H1 (cell line): ENCODE measurements at regions not wholly inside any gene's neighbourhood (a gene's known extent, or its start where the extent isn't known, plus 50 kb on each side); places are given as distances from the start of the nearest gene placed in this dataset.

ENCODE experiments used
- CTCF ChIA-PET: fragments of 300-600 bp; sonication (Branson Sonifier 250); formaldehyde crosslinking; loops from one replicate; lab custom pipeline; 2021; ENCODE audit not compliant: partially characterized antibody; lab: Charles Lee
- POLR2A ChIA-PET: fragments of 300-600 bp; sonication (Branson Sonifier 250); formaldehyde crosslinking; loops from one replicate; lab custom pipeline; 2021; ENCODE audit warnings: inconsistent platforms; ENCODE audit not compliant: partially characterized antibody; lab: Charles Lee
- DNase-seq, 2 experiments: peaks; one replicate each; pipeline versions ENCODE4 v3.0.0 to v3.0.0-alpha.2; 2010 to 2022; ENCODE audit warnings: low spot score in 2 of 2, low read depth in 1 of 2, mixed read lengths in 1 of 2
- FAIRE-seq: peaks from 2 replicates; lab custom pipeline; 2011; peaks lifted over from hg19 to GRCh38; lab: Jason Lieb, UNC
- H2AFZ ChIP-seq: 2 replicates; pipeline ENCODE4 v1.8.1; 2012; ENCODE audit warnings: low read length, inconsistent platforms
- H2AK5ac ChIP-seq: 2 replicates; pipeline ENCODE4 v1.6.1; 2013; ENCODE audit warnings: low read depth, low read length
- H2BK120ac ChIP-seq: replicated peaks from 2 replicates; pipeline ENCODE3; 2013; ENCODE audit warnings: low read depth, low read length, inconsistent platforms
- H2BK12ac ChIP-seq: 2 replicates; pipeline ENCODE4 v1.6.1; 2013; ENCODE audit warnings: low read depth, low read length
- H2BK15ac ChIP-seq: 2 replicates; pipeline ENCODE4 v1.6.1; 2013; ENCODE audit warnings: low read length
- H2BK20ac ChIP-seq: 2 replicates; pipeline ENCODE4 v1.6.1; 2013; ENCODE audit warnings: low read length
- H2BK5ac ChIP-seq: 2 replicates; pipeline ENCODE4 v1.6.1; 2013; ENCODE audit warnings: low read depth, low read length
- H3K14ac ChIP-seq: 2 replicates; pipeline ENCODE4 v1.6.1; 2013; ENCODE audit warnings: inconsistent platforms; ENCODE audit not compliant: insufficient read length
- H3K18ac ChIP-seq: 2 replicates; pipeline ENCODE4 v1.6.1; 2013; ENCODE audit warnings: low read length; ENCODE audit errors: extremely low read depth
- H3K23ac ChIP-seq: 2 replicates; pipeline ENCODE4 v1.6.1; 2013; ENCODE audit warnings: inconsistent platforms; ENCODE audit not compliant: insufficient read length
- H3K23me2 ChIP-seq: 2 replicates; pipeline ENCODE4 v1.6.1; 2013; ENCODE audit warnings: low read depth, low read length
- H3K27ac ChIP-seq: 2 replicates; pipeline ENCODE4 v1.6.1; 2011; ENCODE audit warnings: low read depth, low read length, inconsistent platforms
- H3K27me3 ChIP-seq, 4 experiments: replicated peaks in 1 of 4; 1 replicate in 1 of 4; 2 replicates in 3 of 4; pipeline versions ENCODE4 v1.6.1 to v1.8.1; 2011 to 2013; ENCODE audit warnings: low read length in 3 of 4, mild to moderate bottlenecking in 3 of 4, inconsistent platforms in 2 of 4, mixed read lengths in 2 of 4, moderate library complexity in 1 of 4; ENCODE audit not compliant: control insufficient read depth in 3 of 4, insufficient read depth in 3 of 4; ENCODE audit errors: extremely low read depth in 1 of 4
- H3K36me3 ChIP-seq, 4 experiments: 2 replicates each; pipeline versions ENCODE4 v1.6.1 to v1.8.1; 2011 to 2013; ENCODE audit warnings: mild to moderate bottlenecking in 4 of 4, low read length in 3 of 4, moderate library complexity in 2 of 4, control low read depth in 1 of 4, inconsistent platforms in 1 of 4; ENCODE audit not compliant: insufficient read depth in 4 of 4, control insufficient read depth in 2 of 4
- H3K4ac ChIP-seq: replicated peaks from 2 replicates; pipeline ENCODE3; 2013; ENCODE audit warnings: low read length, low read depth, mixed read lengths, inconsistent platforms; ENCODE audit not compliant: insufficient read length
- H3K4me1 ChIP-seq, 4 experiments: replicated peaks in 1 of 4; 1 replicate in 1 of 4; 2 replicates in 3 of 4; pipeline versions ENCODE4 v1.6.1 to v1.8.1; 2011 to 2013; ENCODE audit warnings: low read length in 3 of 4, inconsistent platforms in 2 of 4, mixed read lengths in 1 of 4; ENCODE audit not compliant: insufficient read depth in 4 of 4, control insufficient read depth in 3 of 4
- H3K4me2 ChIP-seq, 2 experiments: 2 replicates each; pipeline versions ENCODE4 v1.6.1 to v1.8.1; 2011 to 2013; ENCODE audit warnings: low read depth in 2 of 2, low read length in 2 of 2, control low read depth in 1 of 2, inconsistent platforms in 1 of 2, mild to moderate bottlenecking in 1 of 2; ENCODE audit not compliant: insufficient read depth in 1 of 2
- H3K4me3 ChIP-seq, 4 experiments: fragments of 200-600, 300-600 bp in 1 of 4; sonication (generic), shearing (Covaris generic), sonication (Bioruptor Twin) in 1 of 4; 2 replicates each; pipeline versions ENCODE4 v1.5.1 to v1.8.1; 2011 to 2016; ENCODE audit warnings: low read length in 4 of 4, low read depth in 3 of 4, control low read depth in 2 of 4, inconsistent platforms in 2 of 4, mild to moderate bottlenecking in 2 of 4, mixed read lengths in 1 of 4, moderate library complexity in 1 of 4; ENCODE audit not compliant: insufficient read depth in 2 of 4; ENCODE audit errors: extremely low read depth in 1 of 4
- H3K56ac ChIP-seq: replicated peaks from 2 replicates; pipeline ENCODE3; 2013; ENCODE audit warnings: low read depth, mild to moderate bottlenecking, mixed read lengths, low read length, inconsistent platforms; ENCODE audit not compliant: insufficient read length
- H3K79me1 ChIP-seq: 2 replicates; pipeline ENCODE4 v1.6.1; 2013; ENCODE audit warnings: low read depth, low read length, control low read depth
- H3K79me2 ChIP-seq, 2 experiments: 2 replicates each; pipeline versions ENCODE4 v1.6.1 to v1.8.1; 2012 to 2013; ENCODE audit warnings: low read length in 2 of 2, mild to moderate bottlenecking in 2 of 2, inconsistent platforms in 1 of 2; ENCODE audit not compliant: insufficient read depth in 2 of 2, control insufficient read depth in 1 of 2
- H3K9ac ChIP-seq, 4 experiments: replicated peaks in 1 of 4; 1 replicate in 1 of 4; 2 replicates in 3 of 4; pipeline versions ENCODE4 v1.6.1 to v1.8.1; 2011 to 2013; ENCODE audit warnings: low read depth in 3 of 4, low read length in 3 of 4, control low read depth in 2 of 4, mild to moderate bottlenecking in 2 of 4, moderate library complexity in 2 of 4, inconsistent platforms in 1 of 4; ENCODE audit errors: extremely low read depth in 1 of 4
- H3K9me3 ChIP-seq, 2 experiments: 2 replicates each; pipeline versions ENCODE4 v1.6.1 to v1.8.1; 2012 to 2013; ENCODE audit warnings: mild to moderate bottlenecking in 2 of 2, moderate library complexity in 2 of 2, control low read depth in 1 of 2, inconsistent platforms in 1 of 2, low read depth in 1 of 2, low read length in 1 of 2, mixed read lengths in 1 of 2; ENCODE audit not compliant: insufficient read depth in 2 of 2
- H4K20me1 ChIP-seq, 2 experiments: replicated peaks in 1 of 2; 2 replicates each; pipeline versions ENCODE3 to v1.8.1; 2011 to 2013; ENCODE audit warnings: inconsistent platforms in 2 of 2, low read length in 2 of 2, mild to moderate bottlenecking in 1 of 2; ENCODE audit not compliant: insufficient read depth in 2 of 2, control insufficient read depth in 1 of 2
- H4K5ac ChIP-seq: 2 replicates; pipeline ENCODE4 v1.6.1; 2013; ENCODE audit warnings: low read length, low read depth, mixed read lengths, inconsistent platforms; ENCODE audit not compliant: insufficient read length
- H4K8ac ChIP-seq: 2 replicates; pipeline ENCODE4 v1.8.0; 2013; ENCODE audit warnings: mild to moderate bottlenecking, moderate library complexity, low read length, inconsistent platforms; ENCODE audit not compliant: insufficient read depth; ENCODE audit errors: extremely low read depth
- H4K91ac ChIP-seq: replicated peaks from 2 replicates; pipeline ENCODE3; 2013; ENCODE audit warnings: low read length, mixed read lengths, inconsistent platforms; ENCODE audit not compliant: insufficient read length
- WGBS, 2 experiments: shearing (Covaris generic) in 1 of 2; methylation state at CpG; one replicate each; pipeline versions ENCODE4 v1.1.6 to v1.1.7; 2013 to 2015; ENCODE audit warnings: low lambda C conversion rate in 2 of 2, mixed read lengths in 2 of 2, inconsistent platforms in 1 of 2, low coverage in 1 of 2, missing lambda C conversion rate in 1 of 2; ENCODE audit not compliant: insufficient replicate concordance in 2 of 2, insufficient coverage in 1 of 2, insufficient read length in 1 of 2; ENCODE audit errors: extremely low coverage in 1 of 2, missing lambda C conversion rate in 1 of 2; 5-methylcytosine and 5-hydroxymethylcytosine counted together

DNA sequence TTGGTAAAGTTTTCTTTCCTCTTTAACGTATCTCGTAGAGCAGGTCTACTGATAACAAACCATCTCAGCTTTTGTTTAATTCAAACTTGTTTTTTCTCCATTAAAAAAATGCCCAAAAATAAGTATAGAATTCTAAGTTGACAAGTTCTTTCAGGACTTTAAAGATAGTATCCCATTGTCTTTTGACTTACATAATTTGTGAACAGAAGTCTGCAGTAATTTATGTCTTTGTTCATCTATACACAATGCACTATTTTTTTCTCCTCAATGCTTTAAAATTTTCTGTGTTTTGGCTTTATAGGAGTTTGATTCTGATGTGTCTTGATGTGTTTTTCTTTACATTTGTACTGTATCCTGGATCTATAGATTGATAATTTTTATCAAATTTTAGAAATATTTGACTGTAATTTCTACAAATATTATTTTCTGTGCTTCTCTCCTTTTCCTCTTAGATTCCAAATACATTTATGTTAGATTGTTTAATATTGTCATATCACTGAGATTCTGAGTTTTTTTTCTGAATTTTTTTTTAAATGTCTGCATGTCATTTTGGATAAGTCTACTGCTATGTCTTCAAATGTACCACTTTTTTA lies 143.3 kb downstream of the FTCDNL1 start:
- FAIRE-seq (no peak), DNase-seq (no peak)
- Histone ChIP-seq H3K56ac (no peak overlapping the region), H3K79me2 (no peaks in the 10 kb centered on the region), H3K36me3 (no peaks in the 10 kb centered on the region), H3K18ac (no peak overlapping the region), H3K23ac (no peak overlapping the region), H2AK5ac (no peak overlapping the region), H3K79me1 (no peaks in the 10 kb centered on the region), H4K5ac (no peak overlapping the region), H3K9me3 (peaks cover 2 to 6% of the 10 kb centered on the region in 2 experiments; a peak in 2 of 4 replicates), H3K4me3 (no peak overlapping the region), H3K4me1 (no peaks in the 10 kb centered on the region), H2BK12ac (no peak overlapping the region), H2BK120ac (no peak overlapping the region), H2BK5ac (no peak overlapping the region), H3K4me2 (no peak overlapping the region), H4K8ac (no peak overlapping the region), H3K27me3 (no peaks in the 10 kb centered on the region), H2BK20ac (no peak overlapping the region), H3K27ac (no peak overlapping the region), H2AFZ (no peak overlapping the region), H4K20me1 (no peaks in the 10 kb centered on the region), H2BK15ac (no peak overlapping the region), H4K91ac (no peak overlapping the region), H3K23me2 (no peaks in the 10 kb centered on the region), H3K4ac (no peak overlapping the region), H3K14ac (no peak overlapping the region), H3K9ac (no peak overlapping the region)
- CTCF ChIA-PET, result interaction anchor here (0.9 to 3.7 kb wide), 3 partner anchors 29 to 154 kb away, joined by 3 to 28 read pairs (median 6); no protein-coding TSS in a partner anchor
- WGBS, 2 experiments, result 100% methylated on average over 2 of the region's 2 CpGs; no CpG with 5 or more reads in 1 of the 2 experiments
- POLR2A ChIA-PET, result no interaction called here
